ENCODE measurements at regions not wholly inside any gene's neighbourhood (a gene's known extent, or its start where the extent isn't known, plus 50 kb on each side); places are given as distances from the start of the nearest gene placed in this dataset.

DNA sequence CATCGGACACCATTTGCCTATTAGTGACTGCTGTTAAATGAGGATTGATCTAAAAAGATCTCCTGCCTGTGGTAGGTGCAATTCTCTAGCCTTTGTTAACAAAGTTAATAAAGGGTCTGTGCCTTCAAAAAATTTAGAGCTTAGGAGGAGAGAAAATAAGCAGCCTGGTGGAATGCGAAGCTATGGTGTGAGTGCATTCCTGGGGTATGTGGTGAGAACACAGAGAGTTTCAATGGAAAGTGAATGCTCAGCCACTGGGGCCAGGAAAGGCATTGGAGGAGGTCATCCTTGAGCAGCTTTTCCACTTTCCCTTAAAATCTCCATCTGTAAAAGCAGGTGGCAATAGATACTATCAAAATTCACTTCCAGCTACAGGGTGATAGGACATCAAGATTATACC lies 331.2 kb upstream of the LRATD1 start:
- no peak for TF ChIP-seq POLR2A (IDR thresholded peaks at IDR 0.05)
- TF ChIP-seq, protein P1, sequence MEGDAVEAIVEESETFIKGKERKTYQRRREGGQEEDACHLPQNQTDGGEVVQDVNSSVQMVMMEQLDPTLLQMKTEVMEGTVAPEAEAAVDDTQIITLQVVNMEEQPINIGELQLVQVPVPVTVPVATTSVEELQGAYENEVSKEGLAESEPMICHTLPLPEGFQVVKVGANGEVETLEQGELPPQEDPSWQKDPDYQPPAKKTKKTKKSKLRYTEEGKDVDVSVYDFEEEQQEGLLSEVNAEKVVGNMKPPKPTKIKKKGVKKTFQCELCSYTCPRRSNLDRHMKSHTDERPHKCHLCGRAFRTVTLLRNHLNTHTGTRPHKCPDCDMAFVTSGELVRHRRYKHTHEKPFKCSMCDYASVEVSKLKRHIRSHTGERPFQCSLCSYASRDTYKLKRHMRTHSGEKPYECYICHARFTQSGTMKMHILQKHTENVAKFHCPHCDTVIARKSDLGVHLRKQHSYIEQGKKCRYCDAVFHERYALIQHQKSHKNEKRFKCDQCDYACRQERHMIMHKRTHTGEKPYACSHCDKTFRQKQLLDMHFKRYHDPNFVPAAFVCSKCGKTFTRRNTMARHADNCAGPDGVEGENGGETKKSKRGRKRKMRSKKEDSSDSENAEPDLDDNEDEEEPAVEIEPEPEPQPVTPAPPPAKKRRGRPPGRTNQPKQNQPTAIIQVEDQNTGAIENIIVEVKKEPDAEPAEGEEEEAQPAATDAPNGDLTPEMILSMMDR (IDR thresholded peaks at IDR 0.05), result no peak

Data from testis (tissue), 2 donors.